GM12801 (cell line): ENCODE measurements at regions not wholly inside any gene's neighbourhood (a gene's known extent, or its start where the extent isn't known, plus 50 kb on each side); places are given as distances from the start of the nearest gene placed in this dataset.

Experiments used
- TF ChIP-seq, protein P1 (sequence below): IDR thresholded peaks from one replicate; pipeline ENCODE4 v1.5.1; 2011; ENCODE audit warnings: control low read depth; ENCODE audit not compliant: insufficient read length; ENCODE audit errors: extremely low read depth

DNA sequence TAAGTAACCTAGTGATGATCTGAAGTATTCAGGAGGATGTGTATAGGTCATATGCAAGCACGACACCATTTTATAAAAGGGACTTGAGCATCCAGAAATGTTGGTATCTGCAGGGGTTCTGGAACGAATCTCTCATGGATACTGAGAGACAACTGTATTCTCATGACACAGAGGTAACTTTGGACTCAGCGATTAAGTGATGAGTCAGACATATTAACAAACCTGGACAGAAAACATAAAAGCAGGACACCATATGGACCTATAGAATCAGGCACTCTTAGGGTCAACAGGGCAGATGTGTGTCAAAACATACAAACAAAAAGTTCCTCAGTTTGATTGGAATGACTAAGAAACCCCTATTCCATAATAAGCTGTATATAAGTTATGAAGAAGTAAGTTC is 248.1 kb downstream of the ANKRD7 start:
- TF ChIP-seq, protein P1, sequence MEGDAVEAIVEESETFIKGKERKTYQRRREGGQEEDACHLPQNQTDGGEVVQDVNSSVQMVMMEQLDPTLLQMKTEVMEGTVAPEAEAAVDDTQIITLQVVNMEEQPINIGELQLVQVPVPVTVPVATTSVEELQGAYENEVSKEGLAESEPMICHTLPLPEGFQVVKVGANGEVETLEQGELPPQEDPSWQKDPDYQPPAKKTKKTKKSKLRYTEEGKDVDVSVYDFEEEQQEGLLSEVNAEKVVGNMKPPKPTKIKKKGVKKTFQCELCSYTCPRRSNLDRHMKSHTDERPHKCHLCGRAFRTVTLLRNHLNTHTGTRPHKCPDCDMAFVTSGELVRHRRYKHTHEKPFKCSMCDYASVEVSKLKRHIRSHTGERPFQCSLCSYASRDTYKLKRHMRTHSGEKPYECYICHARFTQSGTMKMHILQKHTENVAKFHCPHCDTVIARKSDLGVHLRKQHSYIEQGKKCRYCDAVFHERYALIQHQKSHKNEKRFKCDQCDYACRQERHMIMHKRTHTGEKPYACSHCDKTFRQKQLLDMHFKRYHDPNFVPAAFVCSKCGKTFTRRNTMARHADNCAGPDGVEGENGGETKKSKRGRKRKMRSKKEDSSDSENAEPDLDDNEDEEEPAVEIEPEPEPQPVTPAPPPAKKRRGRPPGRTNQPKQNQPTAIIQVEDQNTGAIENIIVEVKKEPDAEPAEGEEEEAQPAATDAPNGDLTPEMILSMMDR, result no peak

GRCh38 chr7:118473271-118473670 is 248.8 kb downstream of the ANKRD7 start:
- TF ChIP-seq, protein P1, result no peak

GRCh38 chr7:118476036-118476435 is 251.5 kb downstream of the ANKRD7 start:
- TF ChIP-seq, protein P1, result no peak

GRCh38 chr7:118477036-118477435 is 252.5 kb downstream of the ANKRD7 start:
- TF ChIP-seq, protein P1, result no peak

GRCh38 chr7:118478236-118478635 is 253.7 kb downstream of the ANKRD7 start:
- TF ChIP-seq, protein P1, result no peak

DNA sequence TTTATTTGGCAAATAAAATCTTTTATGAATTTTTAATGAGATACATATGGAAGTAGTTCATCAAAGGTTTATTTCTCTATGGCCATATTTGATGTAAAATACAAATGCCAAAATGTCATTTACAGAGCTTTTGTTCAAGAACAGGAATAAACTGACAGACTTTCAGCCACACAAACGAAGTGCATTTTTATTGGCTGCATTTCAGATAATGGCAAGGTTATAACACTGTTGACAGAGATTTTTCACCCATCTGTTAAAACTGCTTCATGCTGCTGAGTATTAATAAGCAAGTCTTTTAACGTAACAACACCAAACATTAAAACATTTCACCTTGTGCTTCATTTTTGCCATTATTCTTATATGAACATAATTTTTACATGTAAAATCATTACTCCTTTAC is 254.4 kb downstream of the ANKRD7 start:
- TF ChIP-seq, protein P1, result no peak

DNA sequence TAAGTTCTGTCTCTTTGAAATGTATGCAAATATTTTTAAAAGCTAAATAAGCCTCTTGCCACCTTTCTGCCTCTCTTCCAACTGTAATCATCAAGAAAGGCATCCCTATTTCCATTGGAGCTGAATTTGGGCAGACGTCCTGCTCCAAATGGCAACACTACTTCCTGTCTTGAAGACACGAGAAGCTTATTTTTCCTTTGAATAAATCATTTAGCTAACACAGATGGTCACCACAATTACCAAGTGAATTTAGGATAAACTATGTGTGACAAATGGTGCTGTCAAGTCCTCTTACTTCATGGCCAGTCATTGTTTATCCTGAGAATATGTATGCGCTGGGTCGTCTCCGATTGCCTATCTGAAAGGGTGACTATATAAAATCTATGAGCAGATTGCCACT is 268.0 kb downstream of the ANKRD7 start:
- TF ChIP-seq, protein P1, result no peak
